ENCODE measurements at regions not wholly inside any gene's neighbourhood (a gene's known extent, or its start where the extent isn't known, plus 50 kb on each side); places are given as distances from the start of the nearest gene placed in this dataset.

- no TSS peak for BruUV-seq (replicated peaks)
- no peak overlapping the region for H3K4me3 ChIP-seq (replicated peaks in 1 of 2; ENCODE audit: low read depth in 1 of 2, low read length in 2 of 2)
- POLR2A ChIA-PET = interaction anchor here (1.0 to 2.8 kb wide), 3 partner anchors 10 to 49 kb away, joined by 3 to 15 read pairs (median 5); no protein-coding TSS in a partner anchor
- H4K20me1 ChIP-seq (ENCODE audit: insufficient read depth) = no peaks in the 10 kb centered on the region
- H3K4me1 ChIP-seq (ENCODE audit: control insufficient read depth in 1 of 2, insufficient read depth in 2 of 2, low read length in 2 of 2) = peaks cover 38 to 60% of the 10 kb centered on the region in 2 experiments
- no peaks in the 10 kb centered on the region for H3K36me3 ChIP-seq (ENCODE audit: control insufficient read depth in 1 of 2, insufficient read depth in 2 of 2, low read length in 2 of 2)
- TF ChIP-seq SIN3A (IDR thresholded peaks at IDR 0.05; ENCODE audit: low read depth) (peak; percentile 49), ZFX (IDR thresholded peaks at IDR 0.05) (no peak), JUND (IDR thresholded peaks at IDR 0.05) (peak; percentile 69), ELF1 (IDR thresholded peaks at IDR 0.05; ENCODE audit: borderline replicate concordance, low read depth) (no peak), FOSL1 (IDR thresholded peaks at IDR 0.05; ENCODE audit: low read depth) (peak; percentile 63; the same call in 1 of the 2 replicates), REST (IDR thresholded peaks at IDR 0.05; ENCODE audit: low read depth) (no peak), EZH2 (IDR thresholded peaks at IDR 0.05) (no peak), CTCF (IDR thresholded peaks at IDR 0.05 in 2 of 3, conservative IDR thresholded peaks at IDR 0.05 in 1 of 3; ENCODE audit: borderline replicate concordance in 1 of 3, insufficient read depth in 1 of 3, low read depth in 2 of 3, low read length in 2 of 3) (0 out of 6 replicates have a peak, but pooled peaks of 1 of the 3 experiments have one; percentile 4), CBX3 (IDR thresholded peaks at IDR 0.05; ENCODE audit: low read depth) (peak; percentile 43; the same call in 1 of the 2 replicates), CEBPB (IDR thresholded peaks at IDR 0.05; ENCODE audit: low read depth) (peak; percentile 55; the same call in 1 of the 2 replicates), EGR1 (IDR thresholded peaks at IDR 0.05; ENCODE audit: low read depth) (no peak), YY1 (IDR thresholded peaks at IDR 0.05; ENCODE audit: extremely low read depth, insufficient replicate concordance, low read depth, low read length) (peak; percentile 23), POLR2AphosphoS5 (IDR thresholded peaks at IDR 0.05; ENCODE audit: low read depth, low read length) (no peak), RAD21 (IDR thresholded peaks at IDR 0.05; ENCODE audit: low read depth) (peak; percentile 21; the same call in 1 of the 2 replicates), SRF (IDR thresholded peaks at IDR 0.05; ENCODE audit: low read depth) (no peak), MAX (IDR thresholded peaks at IDR 0.05) (peak; percentile 25; the same call in 1 of the 2 replicates), SP1 (IDR thresholded peaks at IDR 0.05; ENCODE audit: low read depth) (peak; percentile 50; the same call in 1 of the 2 replicates), TCF7L2 (IDR thresholded peaks at IDR 0.05; ENCODE audit: borderline replicate concordance, extremely low read depth, insufficient read depth, insufficient read length) (peak; percentile 58), POLR2A (IDR thresholded peaks at IDR 0.05; ENCODE audit: borderline replicate concordance, extremely low read depth, insufficient read depth, insufficient read length) (no peak)
- TF ChIP-seq, protein P1, sequence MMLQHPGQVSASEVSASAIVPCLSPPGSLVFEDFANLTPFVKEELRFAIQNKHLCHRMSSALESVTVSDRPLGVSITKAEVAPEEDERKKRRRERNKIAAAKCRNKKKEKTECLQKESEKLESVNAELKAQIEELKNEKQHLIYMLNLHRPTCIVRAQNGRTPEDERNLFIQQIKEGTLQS (IDR thresholded peaks at IDR 0.05) = no peak
- peak overlapping the region; percentile 45 for H2AFZ ChIP-seq (ENCODE audit: low read depth, low read length, poor library complexity, severe bottlenecking)
- H3K4me2 ChIP-seq (ENCODE audit: low read length) = peak overlapping the region; percentile 42
- intact Hi-C loops (cut with micrococcal nuclease) = no loop called here
- no peaks in the 10 kb centered on the region for H3K79me2 ChIP-seq (ENCODE audit: insufficient read depth, low read length)
- peak; percentile 85 for DNase-seq (ENCODE audit: low read depth, low spot score)
- H3K9me3 ChIP-seq (ENCODE audit: control insufficient read depth in 1 of 2, insufficient read depth in 1 of 2, low read depth in 1 of 2, low read length in 2 of 2) = no peaks in the 10 kb centered on the region
- ATAC-seq = peak; percentile 90
- RAD21 ChIA-PET (ENCODE audit: low non-redundant PET in 1 of 2, low total read pairs in 2 of 2, uncharacterized antibody in 2 of 2, unreplicated experiment in 2 of 2) = no interaction called here
- H3K27ac ChIP-seq (ENCODE audit: low read depth, low read length) = peak overlapping the region; percentile 73
- peak overlapping the region; percentile 19 for H3K9ac ChIP-seq (ENCODE audit: low read length)
- H3K9me2 ChIP-seq (ENCODE audit: insufficient read depth) = no peaks in the 10 kb centered on the region
- no peaks in the 10 kb centered on the region for H3K27me3 ChIP-seq (ENCODE audit: insufficient read depth, low read length)
- CTCF ChIA-PET = no interaction called here
Observed at GRCh38 chr14:50013198-50013918, 103.0 kb downstream of the VCPKMT start.
